GM21529 (cell line): ENCODE measurements at regions not wholly inside any gene's neighbourhood (a gene's known extent, or its start where the extent isn't known, plus 50 kb on each side); places are given as distances from the start of the nearest gene placed in this dataset.

Source experiments
- ATAC-seq: cut with Tn5 transposase; IDR thresholded peaks from one replicate; pipeline ENCODE4 v1.9.1; 2021; ENCODE audit not compliant: unreplicated experiment

- ATAC-seq, result no peak
Observed at GRCh38 chr10:131764929-131765328, 135.9 kb upstream of the PPP2R2D start.

DNA sequence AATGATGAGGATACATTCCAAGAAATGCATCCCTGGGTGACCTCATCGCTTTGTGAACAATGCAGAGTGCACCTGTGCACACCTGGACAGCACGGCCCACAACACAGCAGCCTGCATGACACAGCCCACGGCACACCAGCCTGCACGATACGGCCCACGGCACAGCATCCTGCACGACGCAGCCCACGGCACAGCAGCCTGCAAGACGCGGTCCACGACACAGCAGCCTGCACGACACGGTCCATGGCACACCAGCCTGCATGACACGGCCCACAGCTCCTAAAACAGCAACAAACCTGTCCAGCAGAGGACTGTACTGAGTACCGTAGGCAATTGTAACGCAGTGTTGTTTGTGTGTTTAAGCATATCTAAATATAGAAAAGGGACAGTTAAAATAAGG is 134.7 kb upstream of the PPP2R2D start:
- no peak for ATAC-seq

GRCh38 chr10:131767716-131768115 is 133.1 kb upstream of the PPP2R2D start:
- ATAC-seq, result no peak

DNA sequence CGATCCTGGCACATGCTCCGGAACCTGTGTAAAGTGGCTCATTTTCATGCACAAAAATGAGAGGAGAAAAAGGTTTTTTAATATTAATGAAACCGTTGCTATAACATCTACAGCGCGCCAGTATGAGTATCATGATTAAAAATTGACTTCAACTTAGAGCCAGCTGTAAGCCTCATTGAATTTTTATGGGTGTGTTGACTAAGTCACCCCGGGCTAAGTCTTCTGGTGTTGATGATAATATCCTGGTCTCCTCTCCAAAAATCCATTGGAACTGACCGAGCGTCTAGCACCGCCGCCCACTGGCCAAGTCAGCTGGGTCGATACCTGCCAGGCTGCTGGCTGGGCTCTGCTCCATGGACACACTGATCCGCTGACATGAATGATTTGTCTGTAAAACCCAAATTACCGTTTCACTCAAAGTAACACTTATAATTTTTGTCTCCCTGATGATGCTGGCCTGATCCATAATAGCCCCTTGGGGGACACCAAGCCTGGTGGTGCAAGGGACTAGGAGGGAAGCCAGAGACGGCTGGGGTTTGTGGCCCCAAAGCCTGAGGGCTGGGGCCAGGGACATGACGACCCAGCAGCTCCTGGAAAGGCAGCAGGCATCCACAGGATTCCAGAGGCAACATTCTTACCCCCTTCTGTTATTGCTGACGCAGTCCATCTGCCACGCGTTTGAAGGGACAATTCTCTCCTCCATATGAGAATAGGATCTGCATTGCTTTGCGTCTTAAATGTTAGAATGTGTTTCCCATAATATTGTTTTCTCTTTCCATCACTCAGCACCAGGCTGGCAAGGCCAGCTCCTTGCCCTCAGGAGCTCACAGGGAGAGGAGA is 131.0 kb upstream of the PPP2R2D start:
- no peak for ATAC-seq

DNA sequence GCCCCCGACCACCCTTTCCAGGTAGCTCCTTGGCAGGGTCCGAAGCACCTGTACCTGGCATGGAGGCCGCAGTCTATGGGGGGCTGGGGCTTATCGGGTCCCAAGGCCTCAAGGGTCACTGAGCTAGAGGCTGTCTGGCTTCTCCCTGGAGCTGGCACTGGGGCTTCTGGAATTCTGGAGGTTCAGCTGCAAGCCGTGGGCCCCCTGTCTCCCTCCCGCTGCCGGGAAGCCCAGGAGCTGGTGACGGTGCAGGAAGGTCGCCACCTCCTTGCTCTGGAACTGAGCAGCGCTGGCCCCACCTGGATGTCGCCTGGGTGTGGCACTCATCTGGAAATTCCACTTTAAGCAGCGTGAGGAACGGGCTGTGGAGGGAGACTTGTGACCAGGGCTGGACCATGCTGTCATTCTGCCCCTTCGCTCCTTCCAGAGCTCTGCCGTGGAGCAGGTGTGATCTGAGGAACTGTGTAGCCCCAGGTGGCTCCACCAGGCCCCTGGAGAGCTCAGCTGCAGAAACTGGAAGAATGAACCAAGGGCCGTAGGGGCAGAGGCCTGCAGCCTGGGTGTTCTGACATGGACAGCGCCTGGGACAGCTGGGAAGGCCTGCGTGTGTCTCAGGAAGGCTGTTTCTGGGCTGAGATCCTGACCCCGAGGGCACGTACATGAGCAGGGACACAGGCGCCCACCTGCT is 129.7 kb upstream of the PPP2R2D start:
- ATAC-seq, result no peak

- ATAC-seq, result no peak
Observed at GRCh38 chr10:131771634-131772358, 129.0 kb upstream of the PPP2R2D start.

DNA sequence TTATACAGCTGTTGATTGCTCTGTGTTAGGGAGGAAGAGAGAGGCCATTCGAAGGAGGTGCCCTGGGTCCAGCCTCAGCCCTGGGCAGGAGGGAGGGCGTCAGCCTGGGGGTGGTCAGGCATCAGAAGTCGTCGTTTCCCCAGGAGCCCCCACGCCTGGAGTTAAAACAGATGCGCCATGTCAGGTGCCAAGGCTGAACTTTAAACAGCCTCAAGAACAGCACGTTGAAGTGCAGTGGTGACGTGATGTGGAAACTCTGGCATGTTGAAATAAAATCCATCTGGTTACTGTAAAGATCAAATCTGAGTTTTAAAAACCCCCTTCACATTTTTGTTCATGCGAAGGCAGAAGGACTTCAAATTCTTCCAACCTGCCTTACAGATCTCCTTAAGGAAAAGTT is 128.4 kb upstream of the PPP2R2D start:
- ATAC-seq, result no peak

DNA sequence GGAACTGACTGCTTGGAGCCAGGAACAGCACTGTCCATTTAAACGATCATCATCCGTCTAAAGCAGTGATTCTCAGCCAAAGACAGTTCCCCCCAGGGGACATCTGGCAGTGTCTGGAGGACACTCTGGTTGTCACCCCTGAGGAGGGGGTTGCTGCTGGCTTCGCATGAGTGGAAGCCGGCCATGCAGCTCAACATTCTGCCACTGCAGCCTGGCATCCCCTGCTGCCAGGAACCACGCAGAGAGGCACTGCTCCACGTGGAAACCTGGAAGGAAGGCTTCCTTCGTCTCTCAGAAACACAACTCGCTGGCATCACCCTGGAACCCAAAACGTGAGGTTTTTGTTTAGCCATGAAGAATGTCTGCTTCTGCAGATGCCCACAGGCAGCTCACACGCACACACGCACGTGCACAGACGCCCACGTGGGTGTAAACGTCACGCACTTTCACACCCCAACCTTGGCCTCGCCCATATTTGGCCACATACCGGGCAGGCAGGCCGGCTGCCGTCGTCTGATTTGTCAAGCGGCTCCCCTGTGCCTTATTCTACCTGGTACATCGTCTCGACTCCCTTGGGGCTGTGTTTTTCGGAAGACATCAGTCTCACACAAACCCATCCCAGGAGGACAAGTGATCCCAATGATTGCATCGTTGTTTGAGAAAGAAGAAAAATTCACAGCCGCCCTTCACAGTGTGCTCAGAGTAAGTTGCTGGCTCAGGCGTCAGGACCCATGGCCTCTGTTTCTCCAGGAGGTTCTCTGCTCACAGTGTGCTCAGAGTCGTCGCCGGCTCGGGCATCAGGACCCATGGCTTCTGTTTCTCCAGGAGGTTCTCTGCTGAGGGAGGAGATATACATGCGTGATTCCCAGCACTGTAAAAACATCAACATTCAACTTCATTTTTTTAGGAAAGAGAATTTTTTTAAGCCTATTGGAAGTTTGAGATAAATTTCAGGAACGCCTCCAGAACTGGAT is 127.2 kb upstream of the PPP2R2D start:
- no peak for ATAC-seq

DNA sequence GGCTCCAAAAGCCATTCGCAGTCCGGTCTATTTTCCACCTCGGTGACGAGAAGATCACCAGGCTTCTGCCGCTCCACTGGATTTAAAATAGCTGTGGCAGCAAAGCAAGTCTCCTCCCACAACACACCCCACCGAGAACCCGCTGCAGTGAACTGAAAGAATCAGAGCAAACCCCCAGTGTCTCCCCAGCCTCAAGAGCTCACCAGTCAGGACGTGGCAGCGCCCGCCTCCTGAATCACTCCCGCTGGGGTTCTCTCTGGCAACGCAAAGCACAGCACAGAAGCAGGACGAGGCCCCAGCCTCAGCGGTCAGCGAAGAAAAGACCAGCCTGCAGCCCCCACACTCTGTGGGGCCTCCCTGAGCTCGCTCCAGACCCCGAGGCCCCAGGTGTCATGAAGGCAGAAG is 126.1 kb upstream of the PPP2R2D start:
- no peak for ATAC-seq

GRCh38 chr10:131775433-131775832 is 125.4 kb upstream of the PPP2R2D start:
- ATAC-seq, result no peak

DNA sequence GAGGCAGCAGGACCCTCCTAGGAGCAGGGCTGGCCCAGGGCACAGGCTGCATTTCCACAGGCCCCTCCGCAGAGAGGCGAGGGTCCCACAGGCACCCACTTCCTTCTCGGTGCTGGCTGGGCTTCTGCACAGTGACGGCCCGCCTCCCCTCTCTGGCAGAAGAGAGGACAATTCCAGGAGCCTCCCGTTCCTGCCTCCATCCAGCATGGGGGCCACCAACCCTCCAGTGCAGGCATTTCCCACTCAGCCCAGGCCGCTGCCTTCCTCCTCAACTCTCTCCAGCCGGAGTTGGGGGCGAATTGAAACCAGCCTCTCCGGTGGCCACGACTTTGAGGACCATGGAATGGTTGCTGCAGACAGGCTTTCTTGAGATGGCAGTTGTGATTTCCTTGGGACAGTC is 125.0 kb upstream of the PPP2R2D start:
- ATAC-seq, result no peak

- no peak for ATAC-seq
Observed at GRCh38 chr10:131776496-131776895, 124.3 kb upstream of the PPP2R2D start.

- ATAC-seq, result no peak
Observed at GRCh38 chr10:131777162-131777561, 123.6 kb upstream of the PPP2R2D start.

DNA sequence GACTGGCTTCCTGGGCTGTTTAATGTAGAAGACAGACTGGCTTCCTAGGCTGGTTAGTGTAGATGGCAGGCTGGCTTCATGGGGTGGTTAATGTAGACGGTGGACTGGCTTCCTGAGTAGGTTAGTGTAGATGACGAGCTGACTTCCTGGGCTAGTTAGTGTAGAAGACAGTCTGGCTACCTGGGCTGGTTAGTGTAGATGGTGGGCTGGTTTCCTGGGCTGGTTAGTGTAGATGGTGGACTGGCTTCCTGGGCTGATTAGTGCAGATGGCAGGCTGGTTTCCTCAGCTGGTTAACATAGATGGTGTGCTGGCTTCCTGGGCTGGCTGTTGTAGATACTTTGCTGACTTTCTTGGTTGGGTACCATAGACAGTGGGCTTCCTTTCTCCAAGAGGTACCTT is 122.9 kb upstream of the PPP2R2D start:
- ATAC-seq, result no peak

GRCh38 chr10:131778385-131778784 is 122.4 kb upstream of the PPP2R2D start:
- ATAC-seq, result no peak

- ATAC-seq, result no peak
Observed at GRCh38 chr10:131778842-131779241, 122.0 kb upstream of the PPP2R2D start.

GRCh38 chr10:131779661-131780394 is 121.0 kb upstream of the PPP2R2D start:
- ATAC-seq, result no peak

- no peak for ATAC-seq
Observed at GRCh38 chr10:131781076-131781475, 119.7 kb upstream of the PPP2R2D start.

DNA sequence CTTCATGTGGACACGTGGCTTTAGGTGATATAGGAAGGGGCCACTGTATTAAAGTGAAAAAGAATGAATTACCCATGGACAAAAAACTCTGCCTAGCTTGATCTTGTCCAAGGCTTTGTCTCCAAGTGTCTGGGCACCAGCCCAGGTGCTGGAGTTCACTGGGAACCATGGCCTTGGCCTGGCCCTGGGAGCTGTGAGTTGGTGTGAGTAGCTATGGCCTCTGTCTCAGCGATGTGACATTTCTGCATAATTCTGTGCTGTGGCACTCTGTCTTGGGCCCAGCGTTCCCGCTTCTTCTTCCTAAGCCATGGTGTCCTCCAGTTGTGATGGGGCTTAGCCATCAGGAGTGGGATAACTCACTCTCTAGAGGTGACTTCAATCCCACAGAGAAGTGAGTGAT is 119.0 kb upstream of the PPP2R2D start:
- no peak for ATAC-seq
